ENCODE measurements at regions not wholly inside any gene's neighbourhood (a gene's known extent, or its start where the extent isn't known, plus 50 kb on each side); places are given as distances from the start of the nearest gene placed in this dataset.

GRCh38 chr3:4042070-4042469 lies 242.8 kb downstream of the LRRN1 start:
- TF ChIP-seq POLR2A (IDR thresholded peaks at IDR 0.05): no peak
- TF ChIP-seq, protein P1, sequence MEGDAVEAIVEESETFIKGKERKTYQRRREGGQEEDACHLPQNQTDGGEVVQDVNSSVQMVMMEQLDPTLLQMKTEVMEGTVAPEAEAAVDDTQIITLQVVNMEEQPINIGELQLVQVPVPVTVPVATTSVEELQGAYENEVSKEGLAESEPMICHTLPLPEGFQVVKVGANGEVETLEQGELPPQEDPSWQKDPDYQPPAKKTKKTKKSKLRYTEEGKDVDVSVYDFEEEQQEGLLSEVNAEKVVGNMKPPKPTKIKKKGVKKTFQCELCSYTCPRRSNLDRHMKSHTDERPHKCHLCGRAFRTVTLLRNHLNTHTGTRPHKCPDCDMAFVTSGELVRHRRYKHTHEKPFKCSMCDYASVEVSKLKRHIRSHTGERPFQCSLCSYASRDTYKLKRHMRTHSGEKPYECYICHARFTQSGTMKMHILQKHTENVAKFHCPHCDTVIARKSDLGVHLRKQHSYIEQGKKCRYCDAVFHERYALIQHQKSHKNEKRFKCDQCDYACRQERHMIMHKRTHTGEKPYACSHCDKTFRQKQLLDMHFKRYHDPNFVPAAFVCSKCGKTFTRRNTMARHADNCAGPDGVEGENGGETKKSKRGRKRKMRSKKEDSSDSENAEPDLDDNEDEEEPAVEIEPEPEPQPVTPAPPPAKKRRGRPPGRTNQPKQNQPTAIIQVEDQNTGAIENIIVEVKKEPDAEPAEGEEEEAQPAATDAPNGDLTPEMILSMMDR (IDR thresholded peaks at IDR 0.05): no peak
